Posterior cingulate gyrus (tissue), 11 donors: ENCODE measurements at regions not wholly inside any gene's neighbourhood (a gene's known extent, or its start where the extent isn't known, plus 50 kb on each side); places are given as distances from the start of the nearest gene placed in this dataset.

ENCODE experiments used
- DNase-seq, 10 donors: peaks; one replicate each; pipeline versions ENCODE4 v3.0.0 to v3.0.0-alpha.2; 2020 to 2021; ENCODE audit warnings: mixed read lengths in 3 of 10
- intact Hi-C: fragments of 100-400 bp; cut with DNase I; formaldehyde crosslinking; loops from one replicate; pipeline ENCODE4 v1.15.1; 2023

DNA sequence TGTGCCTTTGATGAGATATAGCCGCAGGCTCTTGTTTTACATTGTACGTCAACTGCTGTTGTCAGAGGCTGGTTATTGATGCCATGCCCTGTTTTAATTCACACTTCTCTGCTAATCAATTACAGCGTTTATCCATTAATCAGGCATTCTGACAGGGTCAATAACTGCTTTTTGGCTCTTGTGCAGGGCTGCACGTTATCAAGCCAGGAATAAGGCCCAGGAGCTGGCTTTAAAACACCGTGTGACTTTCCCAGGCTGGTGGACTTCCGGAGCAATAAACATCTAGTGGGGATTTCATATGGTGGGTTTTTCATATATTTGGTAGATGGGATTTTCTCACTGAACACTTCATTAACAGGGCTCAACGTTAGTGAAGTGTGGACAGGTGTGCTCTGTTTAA, 221.7 kb downstream of the TM9SF2 start:
- intact Hi-C loops: no loop called here
- no peak for DNase-seq

DNA sequence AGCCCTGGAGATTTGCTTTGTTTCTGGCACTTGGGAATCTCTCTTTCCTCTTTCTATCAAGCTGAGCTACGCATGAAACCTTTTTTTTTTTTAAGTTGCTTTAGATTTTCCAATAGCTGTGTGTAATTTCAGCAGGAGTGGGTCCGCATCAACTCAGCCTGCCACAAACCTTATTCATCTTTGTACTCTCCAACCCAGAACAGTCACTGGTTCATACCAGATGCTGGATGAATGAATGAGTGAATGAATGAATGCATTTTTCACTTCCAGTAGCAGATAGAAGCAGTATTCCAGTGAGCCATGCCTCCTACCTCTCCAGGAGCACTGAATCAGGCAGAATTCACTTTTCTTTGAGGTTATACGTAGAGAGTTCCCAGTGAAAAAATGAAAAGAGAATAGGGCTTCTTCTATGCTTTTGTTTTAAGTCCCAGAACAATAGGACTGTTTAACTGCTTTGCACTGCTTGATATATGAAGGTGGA, 221.1 kb downstream of the TM9SF2 start:
- DNase-seq: no peak
- intact Hi-C loops: no loop called here

DNA sequence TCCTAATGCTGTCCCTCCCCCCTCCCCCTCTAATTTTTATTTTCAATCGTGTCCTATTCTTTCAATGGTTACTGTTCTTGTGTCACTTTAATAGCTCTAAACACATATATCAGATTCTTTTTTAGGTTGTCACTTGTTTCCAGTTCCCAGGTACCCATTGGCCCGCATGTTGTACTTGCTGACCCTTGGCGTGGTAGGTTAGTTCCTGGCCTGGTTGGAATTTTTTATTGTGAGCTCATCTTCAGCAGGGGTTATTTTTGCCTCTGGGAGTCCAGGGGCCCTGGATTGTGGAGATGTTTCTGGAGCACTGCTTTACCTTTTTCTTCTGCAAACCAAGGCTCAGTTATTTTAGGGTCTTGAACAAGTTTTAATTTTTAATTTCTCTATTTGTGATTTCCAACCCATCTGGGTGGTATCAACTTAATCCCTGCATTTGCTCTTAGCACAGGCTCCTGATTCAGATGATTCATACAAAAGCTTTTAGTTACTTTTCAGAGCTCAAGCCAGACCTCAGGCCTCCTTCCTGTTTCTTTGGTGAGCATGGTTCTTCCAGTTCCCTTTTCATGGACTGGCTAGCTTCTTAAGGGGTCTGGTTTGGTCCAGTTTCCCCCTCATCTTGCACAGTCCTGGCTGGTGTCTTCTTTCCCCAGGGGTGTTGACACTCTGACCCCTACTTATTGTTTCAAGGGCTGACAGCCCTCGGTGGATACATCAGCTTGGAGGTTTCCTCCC, 220.5 kb downstream of the TM9SF2 start:
- intact Hi-C loops: no loop called here
- no peak for DNase-seq

DNA sequence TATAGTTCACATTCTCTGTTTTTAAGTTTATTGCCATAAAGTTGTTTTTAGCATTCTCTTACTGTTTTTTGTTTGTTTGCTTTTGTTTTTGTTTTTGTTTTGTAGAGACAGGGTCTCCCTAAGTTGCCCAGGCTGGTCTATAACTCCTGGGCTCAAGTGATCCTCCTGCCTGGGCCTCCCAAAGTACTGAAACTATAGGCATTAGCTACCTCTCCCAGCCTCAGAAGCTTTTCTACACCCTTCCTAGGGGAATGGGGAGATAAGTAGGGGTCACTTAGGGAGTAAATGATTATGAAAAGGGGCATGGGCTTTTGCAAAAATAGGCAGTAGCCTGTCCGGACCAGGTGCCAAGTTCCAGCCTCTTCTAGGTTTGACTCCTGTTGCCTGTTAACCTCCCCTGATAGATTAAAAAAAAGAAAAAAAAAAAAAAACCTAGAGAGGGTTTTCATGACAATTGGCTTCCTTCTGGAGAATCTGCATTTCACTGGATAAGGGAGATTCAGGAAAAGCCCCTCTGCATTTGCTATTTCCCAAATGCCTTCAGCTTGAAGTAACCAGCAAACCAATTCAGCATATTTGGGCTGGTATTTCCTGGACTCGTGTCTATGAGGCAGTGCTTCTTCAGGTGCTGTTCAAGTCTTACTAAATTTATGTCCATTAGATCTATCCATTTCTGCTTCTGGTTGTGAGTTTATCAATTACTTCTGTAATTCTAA, 216.8 kb downstream of the TM9SF2 start:
- no peak for DNase-seq
- intact Hi-C loops: no loop called here

DNA sequence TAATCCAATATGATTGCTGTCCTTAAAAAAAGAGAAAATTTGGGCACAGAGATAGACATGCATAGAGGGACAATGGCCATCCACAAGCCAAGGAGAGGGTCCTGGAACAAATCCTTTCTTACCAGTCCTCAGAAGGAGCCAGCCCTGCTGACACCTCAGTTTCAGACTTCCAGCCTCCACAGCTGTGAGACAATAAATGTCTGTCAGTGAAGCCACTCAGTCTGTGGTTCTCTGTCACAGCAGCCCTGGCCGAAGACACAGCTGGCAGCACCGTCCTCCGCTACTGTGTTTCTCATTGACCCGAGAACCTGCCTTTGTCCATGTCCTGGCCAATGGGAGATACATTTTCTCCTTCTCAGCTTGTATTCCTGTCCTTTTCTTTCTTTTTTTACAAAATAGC, 207.9 kb downstream of the TM9SF2 start:
- DNase-seq: peak in 1 of 10 donors; percentile 25
- intact Hi-C loops: no loop called here

DNA sequence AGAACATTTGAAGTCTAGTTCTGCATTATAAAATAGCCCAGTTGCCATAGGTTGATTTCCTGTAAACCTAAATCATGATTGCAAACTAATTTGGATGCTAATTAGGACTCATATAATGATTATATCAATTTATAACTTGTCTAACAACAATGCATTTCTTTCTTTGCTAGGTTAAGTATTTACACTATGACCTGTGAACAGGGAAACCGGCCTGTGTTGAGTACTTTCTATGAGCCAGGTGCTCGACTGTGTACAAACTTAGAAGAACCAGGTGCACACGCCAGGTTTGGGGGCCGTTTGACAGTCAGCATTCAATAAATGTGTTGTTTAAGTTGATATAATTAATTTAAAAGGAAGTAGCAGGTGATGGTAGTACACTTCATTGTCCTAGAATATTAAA, 203.1 kb downstream of the TM9SF2 start:
- DNase-seq: no peak
- intact Hi-C loops: no loop called here

DNA sequence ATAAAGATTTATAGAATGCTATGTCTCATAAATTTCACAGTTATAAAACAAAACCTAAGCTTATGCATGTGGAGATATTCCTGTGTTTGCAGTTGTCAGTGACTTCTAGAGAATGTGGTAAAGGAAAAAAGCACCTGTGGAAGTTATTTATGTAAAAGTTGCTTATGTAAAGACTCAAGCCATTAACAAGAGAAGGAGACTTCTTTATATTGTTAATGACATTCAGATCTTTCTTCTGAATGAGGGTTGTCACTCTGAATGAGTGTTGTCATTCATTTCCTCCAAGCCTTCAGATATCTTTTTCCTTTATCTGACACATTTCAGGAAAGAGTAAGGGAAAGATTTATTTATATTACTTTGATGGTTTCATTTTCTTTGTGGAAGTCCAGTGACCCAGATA, 202.6 kb downstream of the TM9SF2 start:
- intact Hi-C loops: no loop called here
- DNase-seq: no peak

DNA sequence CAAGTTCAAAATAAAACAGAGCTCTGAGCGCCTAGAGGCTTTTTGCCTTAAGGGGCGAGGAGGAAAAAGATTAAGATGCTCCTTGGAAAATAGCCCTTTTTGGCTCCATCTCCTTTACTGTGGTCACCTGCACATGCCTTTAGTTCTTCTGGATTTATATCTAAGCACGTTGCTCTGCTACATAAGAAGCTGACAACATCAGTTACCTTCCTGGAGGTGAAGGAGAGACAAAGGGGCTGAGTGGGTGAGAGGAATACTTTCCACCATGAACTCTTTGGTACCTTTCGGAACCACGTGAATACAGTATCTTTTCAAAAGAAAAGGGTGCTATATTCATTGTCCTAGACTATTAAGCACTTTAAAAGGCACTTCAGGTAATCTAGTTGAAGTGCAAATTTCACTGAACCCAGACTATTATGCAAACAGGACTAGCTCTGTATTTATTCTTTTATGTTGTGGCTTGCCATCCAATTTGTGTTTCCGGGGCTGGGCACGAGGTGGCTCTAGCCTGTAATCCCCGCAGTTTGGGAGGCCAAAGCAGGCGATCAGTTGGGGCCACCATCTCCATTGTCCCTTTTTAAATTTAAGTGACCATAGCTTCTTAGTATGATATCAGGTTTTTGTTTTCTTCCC, 201.5 kb downstream of the TM9SF2 start:
- intact Hi-C loops: no loop called here
- DNase-seq: no peak

DNA sequence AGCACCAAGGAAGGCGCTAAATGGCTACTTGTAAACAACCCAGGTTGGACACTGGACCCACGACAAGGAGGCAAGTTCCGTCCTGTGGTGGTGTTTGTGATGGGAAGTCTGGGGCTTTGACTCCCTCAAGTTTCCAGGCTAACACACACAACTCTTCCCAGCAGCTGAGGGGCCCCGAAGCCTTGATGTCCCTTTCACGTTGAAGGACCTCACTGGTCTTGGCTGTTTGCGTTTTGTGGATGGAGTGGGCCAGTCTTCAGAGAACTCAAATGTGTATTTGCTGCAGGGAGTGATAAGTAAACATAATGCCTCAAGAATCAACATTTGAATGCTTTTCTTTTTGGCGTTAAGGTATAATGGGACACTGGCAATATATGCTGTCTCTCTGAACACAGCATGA, 199.2 kb downstream of the TM9SF2 start:
- intact Hi-C loops: no loop called here
- no peak for DNase-seq

DNA sequence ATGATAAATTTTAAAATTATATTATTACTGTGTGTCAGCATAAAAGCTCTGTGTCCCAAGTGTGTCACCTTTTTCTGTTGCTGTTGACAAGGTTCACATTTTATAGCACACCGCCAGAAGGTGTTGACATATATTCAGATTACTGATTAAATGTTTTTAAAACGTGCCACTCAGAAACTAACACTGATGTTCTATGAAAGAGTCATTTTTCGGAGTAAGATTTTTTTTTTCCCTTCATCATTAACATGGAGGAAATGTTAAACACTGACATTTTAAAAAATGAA, 197.5 kb downstream of the TM9SF2 start:
- intact Hi-C loops: no loop called here
- no peak for DNase-seq

DNA sequence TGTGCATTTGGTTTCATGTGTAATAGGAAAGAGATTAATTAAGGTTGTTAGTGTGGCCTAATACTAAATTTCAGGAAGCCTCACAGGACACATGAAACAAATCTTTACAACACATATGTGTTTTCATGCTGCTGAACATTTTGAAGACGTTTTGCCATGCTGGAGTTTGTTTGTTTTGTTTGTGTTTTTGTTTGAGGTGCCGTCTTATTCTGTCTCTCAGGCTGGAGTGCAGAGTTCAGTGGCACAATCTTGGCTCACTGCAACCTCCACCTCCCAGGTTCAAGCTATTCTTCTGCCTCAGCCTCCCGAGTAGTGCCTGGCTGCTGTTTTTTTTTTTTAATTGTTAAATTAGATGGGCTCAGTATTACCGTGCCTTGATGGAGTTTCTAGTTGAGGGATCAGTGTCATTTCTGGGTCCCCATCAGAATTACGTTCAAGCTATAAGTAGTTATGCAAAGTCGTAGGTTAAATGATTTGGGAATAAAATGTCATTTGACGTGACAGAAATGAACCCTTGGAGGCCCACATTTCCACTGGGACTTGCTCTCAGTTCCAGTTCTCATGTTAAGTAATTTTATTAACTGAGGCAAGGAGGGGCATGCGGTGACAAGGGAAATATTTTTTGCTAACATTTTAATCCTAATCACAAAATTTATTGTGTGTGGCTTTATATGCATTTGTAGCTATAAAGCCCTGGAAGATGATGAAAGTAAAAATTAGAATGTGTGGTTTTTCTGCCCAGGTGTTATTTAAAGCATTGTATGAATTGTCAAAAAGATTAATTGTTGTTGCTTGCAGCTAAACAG, 196.9 kb downstream of the TM9SF2 start:
- intact Hi-C loops: no loop called here
- DNase-seq: no peak

DNA sequence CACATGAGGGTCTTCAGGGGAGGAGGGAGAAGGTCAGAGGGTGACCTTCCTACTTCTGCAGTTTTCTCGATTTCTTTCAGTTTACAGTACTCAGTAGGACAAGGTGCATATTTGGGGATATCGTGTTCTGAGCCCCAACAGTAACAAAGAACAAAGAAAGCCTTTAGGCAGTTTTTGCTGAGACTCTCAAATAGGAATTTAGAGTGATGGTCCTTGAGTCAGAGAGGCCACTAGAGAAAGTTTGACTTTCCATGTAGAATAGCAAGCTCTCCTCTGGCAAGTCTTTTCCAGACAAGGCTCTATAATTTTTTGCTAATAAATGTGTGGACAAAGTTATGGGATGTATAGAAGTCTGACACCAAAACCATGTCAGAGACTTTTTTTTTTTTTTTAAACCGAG, 194.6 kb downstream of the TM9SF2 start:
- intact Hi-C loops: no loop called here
- DNase-seq: no peak

DNA sequence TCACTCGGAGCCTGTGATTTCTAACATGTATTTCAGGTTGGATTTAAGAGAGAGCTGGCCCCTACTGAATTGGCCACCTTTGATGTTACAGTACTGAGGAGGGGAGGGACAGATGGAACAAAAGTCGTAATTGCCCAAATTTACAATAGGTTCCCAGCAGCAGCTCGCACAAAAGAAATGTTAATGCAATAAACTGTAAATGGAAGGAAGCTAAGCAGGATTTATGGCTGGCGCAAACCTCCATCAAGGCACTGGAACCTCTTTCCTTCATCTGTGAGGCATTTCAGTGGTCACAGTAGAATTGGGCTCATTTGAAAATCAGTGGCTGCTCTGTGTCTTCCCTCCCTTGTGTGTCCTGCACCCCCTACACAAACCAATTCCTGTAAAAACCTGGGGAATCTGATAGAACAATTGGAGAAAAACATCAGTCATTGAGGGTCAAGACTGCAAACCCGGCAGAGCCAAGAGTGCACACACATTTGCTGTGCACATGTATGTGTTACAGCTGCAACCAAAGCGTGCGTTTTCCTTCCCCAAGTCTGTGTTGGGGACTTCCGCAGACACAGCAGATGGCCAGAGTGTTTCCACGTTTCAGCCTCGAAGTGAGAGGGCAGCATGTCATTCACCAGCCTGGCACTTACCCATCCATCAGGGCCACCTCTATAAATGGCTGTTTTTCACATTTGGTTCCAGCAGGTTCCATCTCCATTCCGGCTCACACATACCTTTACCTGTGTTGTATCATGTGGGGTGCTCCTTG, 192.8 kb downstream of the TM9SF2 start:
- DNase-seq: no peak
- intact Hi-C loops: no loop called here

DNA sequence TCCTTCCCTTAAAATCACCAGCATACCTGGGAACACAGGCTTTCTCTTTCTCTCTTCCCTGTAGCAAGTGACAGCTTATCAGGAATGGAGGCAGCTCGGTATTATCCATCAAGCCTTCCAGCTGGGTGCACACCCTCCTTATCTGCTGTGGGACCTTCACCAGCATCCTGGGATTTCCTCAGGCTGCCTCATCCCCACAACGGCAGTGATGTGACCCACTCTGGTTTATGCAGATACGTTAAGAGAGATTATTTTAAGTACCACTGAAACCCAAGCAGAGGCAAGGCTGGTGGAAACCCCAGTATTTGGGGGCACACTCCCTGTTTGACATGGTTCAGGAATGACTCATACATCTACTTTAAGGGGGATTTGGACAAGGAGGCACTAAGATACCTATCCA, 192.1 kb downstream of the TM9SF2 start:
- DNase-seq: no peak
- intact Hi-C loops: no loop called here

DNA sequence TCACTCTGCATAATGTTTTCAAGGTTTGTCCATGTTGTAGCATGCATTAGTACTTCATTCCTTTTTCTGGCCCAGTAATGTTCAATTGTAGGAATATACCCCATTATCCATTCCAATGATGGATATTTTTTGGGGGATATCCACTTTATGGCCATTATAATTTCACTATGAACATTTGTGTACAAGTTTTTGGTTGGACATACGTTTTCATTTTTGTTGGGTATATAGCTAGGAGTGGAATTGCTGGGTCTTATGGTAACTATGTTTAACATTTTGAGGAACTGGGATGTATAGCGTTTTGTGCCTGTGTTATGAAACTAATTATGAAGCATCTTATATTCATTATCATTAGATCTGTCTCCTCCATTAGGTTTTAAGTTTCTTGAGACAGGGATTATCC, 191.6 kb downstream of the TM9SF2 start:
- intact Hi-C loops: no loop called here
- DNase-seq: no peak

DNA sequence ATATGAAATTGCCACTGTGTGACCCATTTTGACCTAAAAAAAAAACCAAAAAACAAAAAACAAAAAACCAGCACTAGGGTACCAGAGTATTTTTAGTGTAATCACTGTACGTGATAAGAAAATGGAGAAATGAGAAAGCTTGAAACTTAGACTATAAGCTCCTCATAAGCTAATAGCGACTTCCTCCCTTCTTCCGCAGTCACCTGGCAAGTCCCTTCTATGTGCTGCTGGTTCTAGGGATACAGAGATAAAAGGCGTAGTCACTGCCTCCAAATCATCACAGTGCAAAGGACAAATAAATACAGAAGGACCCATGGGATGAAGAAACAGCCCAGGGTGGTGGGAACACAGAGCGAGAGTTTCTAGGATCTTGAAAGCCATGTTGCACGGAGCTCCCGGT, 190.3 kb downstream of the TM9SF2 start:
- DNase-seq: no peak
- intact Hi-C loops: no loop called here

DNA sequence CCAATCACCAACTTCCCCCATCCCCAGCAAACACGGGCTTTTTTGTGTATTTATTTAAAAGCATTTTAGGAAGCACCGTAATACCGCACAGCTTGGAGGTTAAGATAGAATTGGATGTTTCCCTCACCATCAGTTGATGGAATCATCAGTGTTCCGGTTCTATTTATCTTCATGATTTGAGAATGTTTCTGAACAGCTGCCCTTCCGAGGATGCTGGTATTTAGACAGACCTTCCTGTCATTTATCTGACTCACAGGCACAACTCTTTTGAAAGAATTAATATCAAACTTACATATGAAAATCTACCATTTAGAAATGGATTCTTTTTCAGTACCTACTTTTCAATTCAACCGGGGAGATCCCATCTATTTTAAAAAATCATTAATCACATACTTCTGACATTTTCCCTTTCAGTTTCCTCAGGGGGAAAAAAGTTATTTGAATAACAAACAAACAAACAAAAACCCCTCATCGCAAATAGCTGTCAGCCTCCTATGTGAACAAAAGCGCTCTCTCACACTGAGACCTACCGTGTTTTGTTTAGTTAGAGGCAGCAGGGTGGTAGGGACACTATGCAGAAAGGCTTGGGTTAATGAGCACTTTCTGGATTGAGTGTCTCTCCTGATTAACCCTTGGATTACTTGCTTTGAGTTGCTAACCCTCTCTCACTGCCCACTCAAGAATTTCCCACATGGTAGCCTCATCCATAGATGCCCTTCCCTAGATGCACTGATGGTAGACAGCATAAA, 189.3 kb downstream of the TM9SF2 start:
- no peak for DNase-seq

DNA sequence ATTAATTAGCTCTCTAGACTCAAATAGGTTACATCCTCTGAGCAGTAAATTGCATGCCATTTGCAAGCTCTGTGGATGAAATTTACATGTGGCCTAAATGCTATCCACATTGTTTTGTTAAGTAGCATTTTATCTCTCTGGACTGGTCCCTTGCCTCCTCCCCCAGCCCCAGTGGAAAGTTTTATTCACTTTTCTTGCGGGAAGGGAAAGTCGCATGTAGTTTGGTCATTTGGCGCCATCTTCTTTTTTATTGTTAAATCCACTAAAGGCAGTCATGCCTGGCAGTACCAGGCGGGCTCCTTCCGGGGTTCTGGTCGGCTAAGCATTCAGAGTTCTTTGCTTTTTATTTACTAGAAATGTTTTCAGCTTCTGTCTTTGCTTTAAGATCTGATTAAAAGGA, 188.7 kb downstream of the TM9SF2 start:
- no peak for DNase-seq
- intact Hi-C loops: no loop called here

More for the DNA sequence above, 189.3 kb downstream of the TM9SF2 start:
- intact Hi-C loops: no loop called here

DNA sequence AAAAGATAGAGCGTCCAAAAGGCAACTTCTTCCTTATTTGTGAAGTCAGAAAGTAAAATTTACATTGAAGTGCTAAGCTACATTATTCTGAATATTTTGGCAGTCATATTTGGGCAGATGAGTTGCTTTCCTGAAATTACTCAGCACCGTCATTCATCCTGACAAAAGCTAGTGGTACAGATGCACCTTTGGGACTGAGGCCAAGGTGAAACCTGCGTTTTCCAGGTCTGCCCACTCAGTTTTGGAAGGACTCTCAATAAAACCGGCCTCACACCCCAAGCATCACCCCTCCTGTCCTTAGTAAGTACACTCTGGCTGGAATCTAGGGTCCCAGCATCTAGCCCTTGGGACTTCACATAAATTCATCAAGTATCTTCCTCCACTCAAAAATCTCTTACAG, 187.5 kb downstream of the TM9SF2 start:
- intact Hi-C loops: no loop called here
- no peak for DNase-seq
